ENCODE measurements at regions not wholly inside any gene's neighbourhood (a gene's known extent, or its start where the extent isn't known, plus 50 kb on each side); places are given as distances from the start of the nearest gene placed in this dataset.

GRCh38 chr13:90032313-90032712 lies 1315.2 kb upstream of the MIR17HG start:
- TF ChIP-seq CTCF (IDR thresholded peaks at IDR 0.05) (no peak), POLR2AphosphoS5 (IDR thresholded peaks at IDR 0.05) (no peak), EP300 (IDR thresholded peaks at IDR 0.05; ENCODE audit: low read depth) (no peak)
